ENCODE measurements at regions not wholly inside any gene's neighbourhood (a gene's known extent, or its start where the extent isn't known, plus 50 kb on each side); places are given as distances from the start of the nearest gene placed in this dataset.

DNA sequence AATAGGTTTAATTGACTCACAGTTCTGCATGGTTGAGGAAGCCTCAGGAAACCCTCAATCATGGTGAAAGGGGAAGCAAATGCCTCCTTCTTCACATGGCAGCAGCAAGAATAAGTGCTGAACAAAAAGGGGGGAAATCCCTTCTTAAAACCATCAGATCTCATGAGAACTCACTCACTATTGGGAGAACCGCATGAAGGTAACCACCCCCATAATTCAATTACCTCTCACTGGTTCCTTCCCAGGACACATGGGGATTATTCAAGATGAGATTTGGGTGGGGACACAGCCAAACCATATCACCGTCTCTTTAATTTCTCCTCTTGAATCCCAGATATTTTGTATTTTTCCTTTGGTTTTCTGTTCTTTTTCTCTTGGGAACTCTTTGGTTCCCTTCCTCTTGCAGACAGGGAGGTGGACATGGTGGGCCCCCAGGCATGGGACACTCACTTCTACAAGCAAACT is 223.6 kb downstream of the TBXT start:
- TF ChIP-seq, protein P1, sequence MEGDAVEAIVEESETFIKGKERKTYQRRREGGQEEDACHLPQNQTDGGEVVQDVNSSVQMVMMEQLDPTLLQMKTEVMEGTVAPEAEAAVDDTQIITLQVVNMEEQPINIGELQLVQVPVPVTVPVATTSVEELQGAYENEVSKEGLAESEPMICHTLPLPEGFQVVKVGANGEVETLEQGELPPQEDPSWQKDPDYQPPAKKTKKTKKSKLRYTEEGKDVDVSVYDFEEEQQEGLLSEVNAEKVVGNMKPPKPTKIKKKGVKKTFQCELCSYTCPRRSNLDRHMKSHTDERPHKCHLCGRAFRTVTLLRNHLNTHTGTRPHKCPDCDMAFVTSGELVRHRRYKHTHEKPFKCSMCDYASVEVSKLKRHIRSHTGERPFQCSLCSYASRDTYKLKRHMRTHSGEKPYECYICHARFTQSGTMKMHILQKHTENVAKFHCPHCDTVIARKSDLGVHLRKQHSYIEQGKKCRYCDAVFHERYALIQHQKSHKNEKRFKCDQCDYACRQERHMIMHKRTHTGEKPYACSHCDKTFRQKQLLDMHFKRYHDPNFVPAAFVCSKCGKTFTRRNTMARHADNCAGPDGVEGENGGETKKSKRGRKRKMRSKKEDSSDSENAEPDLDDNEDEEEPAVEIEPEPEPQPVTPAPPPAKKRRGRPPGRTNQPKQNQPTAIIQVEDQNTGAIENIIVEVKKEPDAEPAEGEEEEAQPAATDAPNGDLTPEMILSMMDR (conservative IDR thresholded peaks at IDR 0.05; ENCODE audit: low read depth, low read length) = no peak
- TF ChIP-seq POLR2A (IDR thresholded peaks at IDR 0.05; ENCODE audit: low read depth, low read length) = no peak
- TF ChIP-seq NFE2L2 (IDR thresholded peaks at IDR 0.05; ENCODE audit: low read depth, low read length) = no peak
- no peak for TF ChIP-seq BHLHE40 (IDR thresholded peaks at IDR 0.05; ENCODE audit: low read depth, low read length)
- no peak for TF ChIP-seq RFX5 (IDR thresholded peaks at IDR 0.05; ENCODE audit: low read depth, low read length)
- no peak for TF ChIP-seq MXI1 (IDR thresholded peaks at IDR 0.05; ENCODE audit: borderline replicate concordance, low read depth, low read length)
- TF ChIP-seq MAZ (IDR thresholded peaks at IDR 0.05; ENCODE audit: borderline replicate concordance, low read depth, low read length) = no peak
- TF ChIP-seq RAD21 (IDR thresholded peaks at IDR 0.05; ENCODE audit: low read length) = no peak
- no peak for TF ChIP-seq MAFK (IDR thresholded peaks at IDR 0.05; ENCODE audit: low read depth, low read length)
- no peak for TF ChIP-seq CHD1 (IDR thresholded peaks at IDR 0.05; ENCODE audit: low read depth, low read length)
- TF ChIP-seq FOS (IDR thresholded peaks at IDR 0.05; ENCODE audit: low read depth, low read length) = no peak
- TF ChIP-seq CEBPB (IDR thresholded peaks at IDR 0.05; ENCODE audit: low read depth, low read length) = no peak
